ENCODE measurements at regions not wholly inside any gene's neighbourhood (a gene's known extent, or its start where the extent isn't known, plus 50 kb on each side); places are given as distances from the start of the nearest gene placed in this dataset.
"Not testable (repeated sequence)": the region's sequence is repeated elsewhere in the genome, so short reads cannot be mapped to it uniquely, and the experiment has no call there.

GRCh38 chr4:57360681-57361080, 250.5 kb upstream of the IGFBP7 start:
- no peak for DNase-seq (ENCODE audit: low read depth)
- TF ChIP-seq, protein P1, sequence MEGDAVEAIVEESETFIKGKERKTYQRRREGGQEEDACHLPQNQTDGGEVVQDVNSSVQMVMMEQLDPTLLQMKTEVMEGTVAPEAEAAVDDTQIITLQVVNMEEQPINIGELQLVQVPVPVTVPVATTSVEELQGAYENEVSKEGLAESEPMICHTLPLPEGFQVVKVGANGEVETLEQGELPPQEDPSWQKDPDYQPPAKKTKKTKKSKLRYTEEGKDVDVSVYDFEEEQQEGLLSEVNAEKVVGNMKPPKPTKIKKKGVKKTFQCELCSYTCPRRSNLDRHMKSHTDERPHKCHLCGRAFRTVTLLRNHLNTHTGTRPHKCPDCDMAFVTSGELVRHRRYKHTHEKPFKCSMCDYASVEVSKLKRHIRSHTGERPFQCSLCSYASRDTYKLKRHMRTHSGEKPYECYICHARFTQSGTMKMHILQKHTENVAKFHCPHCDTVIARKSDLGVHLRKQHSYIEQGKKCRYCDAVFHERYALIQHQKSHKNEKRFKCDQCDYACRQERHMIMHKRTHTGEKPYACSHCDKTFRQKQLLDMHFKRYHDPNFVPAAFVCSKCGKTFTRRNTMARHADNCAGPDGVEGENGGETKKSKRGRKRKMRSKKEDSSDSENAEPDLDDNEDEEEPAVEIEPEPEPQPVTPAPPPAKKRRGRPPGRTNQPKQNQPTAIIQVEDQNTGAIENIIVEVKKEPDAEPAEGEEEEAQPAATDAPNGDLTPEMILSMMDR (IDR thresholded peaks at IDR 0.05; ENCODE audit: insufficient read depth, low read length) = no peak
- H3K4me3 ChIP-seq (ENCODE audit: low read depth, low read length) = no peak overlapping the region

DNA sequence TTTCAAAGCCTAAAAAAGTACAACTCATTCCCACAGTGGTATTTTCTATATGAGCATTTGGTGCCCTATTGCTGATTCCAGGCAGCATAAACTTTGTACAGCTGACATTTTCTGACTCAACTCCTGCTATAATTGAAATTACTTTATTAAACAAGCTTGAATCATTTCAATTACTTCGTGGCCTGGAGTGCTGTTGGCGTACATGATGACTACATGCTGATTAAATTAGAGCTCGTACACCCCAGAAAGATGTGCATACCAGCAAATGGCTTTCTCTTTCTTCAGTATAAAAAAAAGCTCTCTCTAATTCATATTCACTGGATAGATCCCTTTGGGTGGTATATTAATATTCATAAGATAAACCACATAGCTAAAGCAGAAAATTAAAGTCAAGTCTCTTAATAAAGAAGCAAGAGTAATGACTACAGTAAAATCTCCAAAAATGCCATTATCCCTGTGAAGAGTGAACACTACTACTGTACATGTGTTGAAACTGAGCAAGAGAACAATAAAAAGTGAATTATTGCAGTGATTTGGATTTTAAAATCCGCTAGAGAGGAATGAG, 245.0 kb upstream of the IGFBP7 start:
- no peak for DNase-seq (ENCODE audit: low read depth)
- no peak overlapping the region for H3K4me3 ChIP-seq (ENCODE audit: low read depth, low read length)
- TF ChIP-seq, protein P1 (IDR thresholded peaks at IDR 0.05; ENCODE audit: insufficient read depth, low read length) = no peak

GRCh38 chr4:57351731-57352130, 241.5 kb upstream of the IGFBP7 start:
- peak; percentile 4 for DNase-seq (ENCODE audit: low read depth)
- TF ChIP-seq, protein P1 (IDR thresholded peaks at IDR 0.05; ENCODE audit: insufficient read depth, low read length) = no peak
- H3K4me3 ChIP-seq (ENCODE audit: low read depth, low read length) = no peak overlapping the region

- TF ChIP-seq, protein P1 (IDR thresholded peaks at IDR 0.05; ENCODE audit: insufficient read depth, low read length) = no peak
- DNase-seq (ENCODE audit: low read depth) = no peak
- no peak overlapping the region for H3K4me3 ChIP-seq (ENCODE audit: low read depth, low read length)
Observed at GRCh38 chr4:57344296-57344695, 234.1 kb upstream of the IGFBP7 start.

DNA sequence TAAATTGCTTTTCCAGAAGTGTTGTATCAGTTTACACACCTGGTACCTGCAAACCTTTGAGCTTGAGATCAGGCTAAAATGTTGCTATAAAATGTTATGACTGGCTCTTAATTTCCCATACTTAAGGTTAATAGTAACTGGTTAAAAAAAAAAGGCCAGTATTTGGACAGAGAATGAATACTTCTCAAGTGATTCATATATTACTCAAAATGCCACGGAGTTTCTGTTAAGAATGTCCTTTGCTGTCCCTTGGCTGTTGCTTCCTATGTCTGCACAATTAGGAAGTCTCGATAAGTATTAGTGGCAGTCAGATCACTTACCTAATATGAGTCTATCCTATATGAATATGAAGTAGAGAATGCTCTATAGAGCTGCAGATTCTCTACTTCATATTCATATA, 232.2 kb upstream of the IGFBP7 start:
- peak; percentile 27 for DNase-seq (ENCODE audit: low read depth)
- H3K4me3 ChIP-seq (ENCODE audit: low read depth, low read length) = no peak overlapping the region
- TF ChIP-seq, protein P1 (IDR thresholded peaks at IDR 0.05; ENCODE audit: insufficient read depth, low read length) = no peak

- not testable (repeated sequence) for DNase-seq (ENCODE audit: low read depth); H3K4me3 ChIP-seq (ENCODE audit: low read depth, low read length)
Observed at GRCh38 chr4:57338861-57339260, 228.7 kb upstream of the IGFBP7 start.

DNA sequence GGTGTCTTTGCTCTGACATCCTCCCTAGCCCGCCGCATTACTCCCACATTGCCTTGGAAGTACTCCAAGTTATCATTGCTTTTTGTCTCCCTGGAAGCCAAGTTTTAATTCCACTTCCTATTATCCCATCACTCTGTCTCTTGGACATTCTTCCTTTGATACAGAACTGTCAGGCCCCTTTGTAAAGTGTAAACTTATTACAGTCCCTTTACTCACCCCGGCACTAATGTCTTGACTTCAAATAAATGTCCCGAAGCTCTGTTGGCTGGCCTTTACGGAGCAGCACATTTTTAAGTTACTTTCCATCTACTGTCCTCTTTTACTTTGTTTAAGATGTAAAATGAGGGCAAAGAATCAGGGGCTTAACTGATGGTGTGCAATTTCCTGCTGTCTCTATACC, 223.5 kb upstream of the IGFBP7 start:
- TF ChIP-seq, protein P1 (IDR thresholded peaks at IDR 0.05; ENCODE audit: insufficient read depth, low read length) = no peak
- DNase-seq (ENCODE audit: low read depth) = no peak
- H3K4me3 ChIP-seq (ENCODE audit: low read depth, low read length) = no peak overlapping the region
